H1 (cell line): ENCODE measurements at regions not wholly inside any gene's neighbourhood (a gene's known extent, or its start where the extent isn't known, plus 50 kb on each side); places are given as distances from the start of the nearest gene placed in this dataset.
"Not testable (repeated sequence)": the region's sequence is repeated elsewhere in the genome, so short reads cannot be mapped to it uniquely, and the experiment has no call there.

Experiments
- CTCF ChIA-PET: fragments of 300-600 bp; sonication (Branson Sonifier 250); formaldehyde crosslinking; loops from one replicate; lab custom pipeline; 2021; ENCODE audit not compliant: partially characterized antibody; lab: Charles Lee
- POLR2A ChIA-PET: fragments of 300-600 bp; sonication (Branson Sonifier 250); formaldehyde crosslinking; loops from one replicate; lab custom pipeline; 2021; ENCODE audit warnings: inconsistent platforms; ENCODE audit not compliant: partially characterized antibody; lab: Charles Lee
- DNase-seq, 2 experiments: peaks; one replicate each; pipeline versions ENCODE4 v3.0.0 to v3.0.0-alpha.2; 2010 to 2022; ENCODE audit warnings: low spot score in 2 of 2, low read depth in 1 of 2, mixed read lengths in 1 of 2
- FAIRE-seq: peaks from 2 replicates; lab custom pipeline; 2011; peaks lifted over from hg19 to GRCh38; lab: Jason Lieb, UNC
- H2AFZ ChIP-seq: 2 replicates; pipeline ENCODE4 v1.8.1; 2012; ENCODE audit warnings: low read length, inconsistent platforms
- H2AK5ac ChIP-seq: 2 replicates; pipeline ENCODE4 v1.6.1; 2013; ENCODE audit warnings: low read depth, low read length
- H2BK120ac ChIP-seq: replicated peaks from 2 replicates; pipeline ENCODE3; 2013; ENCODE audit warnings: low read depth, low read length, inconsistent platforms
- H2BK12ac ChIP-seq: 2 replicates; pipeline ENCODE4 v1.6.1; 2013; ENCODE audit warnings: low read depth, low read length
- H2BK15ac ChIP-seq: 2 replicates; pipeline ENCODE4 v1.6.1; 2013; ENCODE audit warnings: low read length
- H2BK20ac ChIP-seq: 2 replicates; pipeline ENCODE4 v1.6.1; 2013; ENCODE audit warnings: low read length
- H2BK5ac ChIP-seq: 2 replicates; pipeline ENCODE4 v1.6.1; 2013; ENCODE audit warnings: low read depth, low read length
- H3K14ac ChIP-seq: 2 replicates; pipeline ENCODE4 v1.6.1; 2013; ENCODE audit warnings: inconsistent platforms; ENCODE audit not compliant: insufficient read length
- H3K18ac ChIP-seq: 2 replicates; pipeline ENCODE4 v1.6.1; 2013; ENCODE audit warnings: low read length; ENCODE audit errors: extremely low read depth
- H3K23ac ChIP-seq: 2 replicates; pipeline ENCODE4 v1.6.1; 2013; ENCODE audit warnings: inconsistent platforms; ENCODE audit not compliant: insufficient read length
- H3K23me2 ChIP-seq: 2 replicates; pipeline ENCODE4 v1.6.1; 2013; ENCODE audit warnings: low read depth, low read length
- H3K27ac ChIP-seq: 2 replicates; pipeline ENCODE4 v1.6.1; 2011; ENCODE audit warnings: low read depth, low read length, inconsistent platforms
- H3K27me3 ChIP-seq, 4 experiments: replicated peaks in 1 of 4; 1 replicate in 1 of 4; 2 replicates in 3 of 4; pipeline versions ENCODE4 v1.6.1 to v1.8.1; 2011 to 2013; ENCODE audit warnings: low read length in 3 of 4, mild to moderate bottlenecking in 3 of 4, inconsistent platforms in 2 of 4, mixed read lengths in 2 of 4, moderate library complexity in 1 of 4; ENCODE audit not compliant: control insufficient read depth in 3 of 4, insufficient read depth in 3 of 4; ENCODE audit errors: extremely low read depth in 1 of 4
- H3K36me3 ChIP-seq, 4 experiments: 2 replicates each; pipeline versions ENCODE4 v1.6.1 to v1.8.1; 2011 to 2013; ENCODE audit warnings: mild to moderate bottlenecking in 4 of 4, low read length in 3 of 4, moderate library complexity in 2 of 4, control low read depth in 1 of 4, inconsistent platforms in 1 of 4; ENCODE audit not compliant: insufficient read depth in 4 of 4, control insufficient read depth in 2 of 4
- H3K4ac ChIP-seq: replicated peaks from 2 replicates; pipeline ENCODE3; 2013; ENCODE audit warnings: low read length, low read depth, mixed read lengths, inconsistent platforms; ENCODE audit not compliant: insufficient read length
- H3K4me1 ChIP-seq, 4 experiments: replicated peaks in 1 of 4; 1 replicate in 1 of 4; 2 replicates in 3 of 4; pipeline versions ENCODE4 v1.6.1 to v1.8.1; 2011 to 2013; ENCODE audit warnings: low read length in 3 of 4, inconsistent platforms in 2 of 4, mixed read lengths in 1 of 4; ENCODE audit not compliant: insufficient read depth in 4 of 4, control insufficient read depth in 3 of 4
- H3K4me2 ChIP-seq, 2 experiments: 2 replicates each; pipeline versions ENCODE4 v1.6.1 to v1.8.1; 2011 to 2013; ENCODE audit warnings: low read depth in 2 of 2, low read length in 2 of 2, control low read depth in 1 of 2, inconsistent platforms in 1 of 2, mild to moderate bottlenecking in 1 of 2; ENCODE audit not compliant: insufficient read depth in 1 of 2
- H3K4me3 ChIP-seq, 4 experiments: fragments of 200-600, 300-600 bp in 1 of 4; sonication (generic), shearing (Covaris generic), sonication (Bioruptor Twin) in 1 of 4; 2 replicates each; pipeline versions ENCODE4 v1.5.1 to v1.8.1; 2011 to 2016; ENCODE audit warnings: low read length in 4 of 4, low read depth in 3 of 4, control low read depth in 2 of 4, inconsistent platforms in 2 of 4, mild to moderate bottlenecking in 2 of 4, mixed read lengths in 1 of 4, moderate library complexity in 1 of 4; ENCODE audit not compliant: insufficient read depth in 2 of 4; ENCODE audit errors: extremely low read depth in 1 of 4
- H3K56ac ChIP-seq: replicated peaks from 2 replicates; pipeline ENCODE3; 2013; ENCODE audit warnings: low read depth, mild to moderate bottlenecking, mixed read lengths, low read length, inconsistent platforms; ENCODE audit not compliant: insufficient read length
- H3K79me1 ChIP-seq: 2 replicates; pipeline ENCODE4 v1.6.1; 2013; ENCODE audit warnings: low read depth, low read length, control low read depth
- H3K79me2 ChIP-seq, 2 experiments: 2 replicates each; pipeline versions ENCODE4 v1.6.1 to v1.8.1; 2012 to 2013; ENCODE audit warnings: low read length in 2 of 2, mild to moderate bottlenecking in 2 of 2, inconsistent platforms in 1 of 2; ENCODE audit not compliant: insufficient read depth in 2 of 2, control insufficient read depth in 1 of 2
- H3K9ac ChIP-seq, 4 experiments: replicated peaks in 1 of 4; 1 replicate in 1 of 4; 2 replicates in 3 of 4; pipeline versions ENCODE4 v1.6.1 to v1.8.1; 2011 to 2013; ENCODE audit warnings: low read depth in 3 of 4, low read length in 3 of 4, control low read depth in 2 of 4, mild to moderate bottlenecking in 2 of 4, moderate library complexity in 2 of 4, inconsistent platforms in 1 of 4; ENCODE audit errors: extremely low read depth in 1 of 4
- H3K9me3 ChIP-seq, 2 experiments: 2 replicates each; pipeline versions ENCODE4 v1.6.1 to v1.8.1; 2012 to 2013; ENCODE audit warnings: mild to moderate bottlenecking in 2 of 2, moderate library complexity in 2 of 2, control low read depth in 1 of 2, inconsistent platforms in 1 of 2, low read depth in 1 of 2, low read length in 1 of 2, mixed read lengths in 1 of 2; ENCODE audit not compliant: insufficient read depth in 2 of 2
- H4K20me1 ChIP-seq, 2 experiments: replicated peaks in 1 of 2; 2 replicates each; pipeline versions ENCODE3 to v1.8.1; 2011 to 2013; ENCODE audit warnings: inconsistent platforms in 2 of 2, low read length in 2 of 2, mild to moderate bottlenecking in 1 of 2; ENCODE audit not compliant: insufficient read depth in 2 of 2, control insufficient read depth in 1 of 2
- H4K5ac ChIP-seq: 2 replicates; pipeline ENCODE4 v1.6.1; 2013; ENCODE audit warnings: low read length, low read depth, mixed read lengths, inconsistent platforms; ENCODE audit not compliant: insufficient read length
- H4K8ac ChIP-seq: 2 replicates; pipeline ENCODE4 v1.8.0; 2013; ENCODE audit warnings: mild to moderate bottlenecking, moderate library complexity, low read length, inconsistent platforms; ENCODE audit not compliant: insufficient read depth; ENCODE audit errors: extremely low read depth
- H4K91ac ChIP-seq: replicated peaks from 2 replicates; pipeline ENCODE3; 2013; ENCODE audit warnings: low read length, mixed read lengths, inconsistent platforms; ENCODE audit not compliant: insufficient read length
- WGBS, 2 experiments: shearing (Covaris generic) in 1 of 2; methylation state at CpG; one replicate each; pipeline versions ENCODE4 v1.1.6 to v1.1.7; 2013 to 2015; ENCODE audit warnings: low lambda C conversion rate in 2 of 2, mixed read lengths in 2 of 2, inconsistent platforms in 1 of 2, low coverage in 1 of 2, missing lambda C conversion rate in 1 of 2; ENCODE audit not compliant: insufficient replicate concordance in 2 of 2, insufficient coverage in 1 of 2, insufficient read length in 1 of 2; ENCODE audit errors: extremely low coverage in 1 of 2, missing lambda C conversion rate in 1 of 2; 5-methylcytosine and 5-hydroxymethylcytosine counted together

- H3K27me3 ChIP-seq, H3K36me3 ChIP-seq, H2BK12ac ChIP-seq, H2AK5ac ChIP-seq, H3K4me1 ChIP-seq, H3K4me2 ChIP-seq, H3K79me1 ChIP-seq, H4K8ac ChIP-seq, H3K18ac ChIP-seq, H3K4me3 ChIP-seq, H3K4ac ChIP-seq, H3K23me2 ChIP-seq, H2BK15ac ChIP-seq, H3K14ac ChIP-seq, H2BK120ac ChIP-seq, H3K79me2 ChIP-seq, H3K9ac ChIP-seq, DNase-seq, H3K23ac ChIP-seq, H4K20me1 ChIP-seq, FAIRE-seq, H3K56ac ChIP-seq, CTCF ChIA-PET, H2BK5ac ChIP-seq, POLR2A ChIA-PET, H2AFZ ChIP-seq, H4K5ac ChIP-seq, H4K91ac ChIP-seq, H3K27ac ChIP-seq, H2BK20ac ChIP-seq: not testable (repeated sequence)
- 96% methylated on average over 7 of the region's 9 CpGs; no CpG with 5 or more reads in 1 of the 2 experiments for WGBS, 2 experiments
- H3K9me3 ChIP-seq: peaks cover 43 to 60% of the 10 kb centered on the region in 2 experiments
Observed at GRCh38 chr9:1187137-1187536, 137.0 kb downstream of the DMRT2 start.

DNA sequence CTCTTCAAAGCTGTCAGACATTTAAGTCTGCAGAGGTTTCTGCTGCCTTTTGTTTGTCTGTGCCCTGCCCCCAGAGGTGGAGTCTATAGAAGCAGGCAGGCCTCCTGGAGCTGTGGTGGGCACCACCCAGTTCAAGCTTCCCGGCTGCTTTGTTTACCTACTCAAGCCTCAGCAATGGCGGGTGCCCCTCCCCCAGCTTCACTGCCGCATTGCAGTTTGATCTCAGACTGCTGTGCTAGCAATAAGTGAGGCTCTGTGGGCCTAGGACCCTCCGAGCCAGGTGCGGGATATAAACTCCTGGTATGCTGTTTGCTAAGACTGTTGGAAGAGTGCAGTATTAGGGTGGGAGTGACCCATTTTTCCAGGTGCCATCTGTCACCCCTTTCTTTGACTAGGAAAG lies 145.5 kb downstream of the DMRT2 start:
- DNase-seq, H3K79me1 ChIP-seq, H4K5ac ChIP-seq, H4K20me1 ChIP-seq, H3K14ac ChIP-seq, H2BK15ac ChIP-seq, H2AK5ac ChIP-seq, H2AFZ ChIP-seq, H4K91ac ChIP-seq, H2BK20ac ChIP-seq, H3K4me2 ChIP-seq, H3K27ac ChIP-seq, H3K4ac ChIP-seq, H3K79me2 ChIP-seq, POLR2A ChIA-PET, H3K4me1 ChIP-seq, H3K27me3 ChIP-seq, H2BK5ac ChIP-seq, H3K23me2 ChIP-seq, H2BK12ac ChIP-seq, H2BK120ac ChIP-seq, H3K18ac ChIP-seq, FAIRE-seq, H3K36me3 ChIP-seq, H3K56ac ChIP-seq, H3K9ac ChIP-seq, H3K23ac ChIP-seq, H3K4me3 ChIP-seq, H4K8ac ChIP-seq: not testable (repeated sequence)
- peaks cover 36 to 46% of the 10 kb centered on the region in 2 experiments for H3K9me3 ChIP-seq
- CTCF ChIA-PET: interaction anchor here (0.6 kb wide), 1 partner anchor 74 kb away, joined by 3 read pairs; no protein-coding TSS in a partner anchor
- 68% methylated on average over 5 of the region's 5 CpGs; no CpG with 5 or more reads in 1 of the 2 experiments for WGBS, 2 experiments
